Ascending aorta (tissue), 2 donors: ENCODE measurements at regions not wholly inside any gene's neighbourhood (a gene's known extent, or its start where the extent isn't known, plus 50 kb on each side); places are given as distances from the start of the nearest gene placed in this dataset.

ENCODE experiments used
- DNase-seq, 2 donors: peaks; one replicate each; pipeline ENCODE4 v3.0.0-alpha.2; 2019; ENCODE audit warnings: low spot score in 2 of 2
- H3K27ac ChIP-seq, 2 donors: fragments of 200-600 bp; sonication (generic); one replicate each; pipeline ENCODE4 v1.5.1; 2016 to 2017; ENCODE audit warnings: mild to moderate bottlenecking in 1 of 2
- H3K27me3 ChIP-seq: fragments of 200-600 bp; sonication (generic); one replicate; pipeline ENCODE4 v1.5.1; 2017
- H3K36me3 ChIP-seq, 2 donors: fragments of 200-600 bp; sonication (generic); one replicate each; pipeline ENCODE4 v1.5.1; 2016
- H3K4me1 ChIP-seq, 2 donors: fragments of 200-600 bp; sonication (generic); one replicate each; pipeline ENCODE4 v1.5.1; 2016 to 2017; ENCODE audit warnings: mild to moderate bottlenecking in 1 of 2
- H3K4me3 ChIP-seq, 2 donors: fragments of 200-600 bp; sonication (generic); one replicate each; pipeline ENCODE4 v1.5.1; 2016 to 2017; ENCODE audit warnings: mild to moderate bottlenecking in 1 of 2
- H3K9me3 ChIP-seq, 2 donors: fragments of 200-600 bp; sonication (generic); one replicate each; pipeline ENCODE4 v1.5.1; 2016
- intact Hi-C: fragments of 100-400 bp; cut with DNase I; formaldehyde crosslinking; loops from one replicate; pipeline ENCODE4 v1.15.1; 2023
- TF ChIP-seq, protein P1 (sequence below), 3 experiments: fragments of 200-600 bp in 2 of 3; fragments of 450-650 bp in 1 of 3; sonication (generic) in 2 of 3; IDR thresholded peaks; one replicate each; pipeline ENCODE4 v1.5.1; 2016 to 2019; ENCODE audit warnings: antibody characterized with exemption in 3 of 3, mild to moderate bottlenecking in 1 of 3, moderate library complexity in 1 of 3

DNA sequence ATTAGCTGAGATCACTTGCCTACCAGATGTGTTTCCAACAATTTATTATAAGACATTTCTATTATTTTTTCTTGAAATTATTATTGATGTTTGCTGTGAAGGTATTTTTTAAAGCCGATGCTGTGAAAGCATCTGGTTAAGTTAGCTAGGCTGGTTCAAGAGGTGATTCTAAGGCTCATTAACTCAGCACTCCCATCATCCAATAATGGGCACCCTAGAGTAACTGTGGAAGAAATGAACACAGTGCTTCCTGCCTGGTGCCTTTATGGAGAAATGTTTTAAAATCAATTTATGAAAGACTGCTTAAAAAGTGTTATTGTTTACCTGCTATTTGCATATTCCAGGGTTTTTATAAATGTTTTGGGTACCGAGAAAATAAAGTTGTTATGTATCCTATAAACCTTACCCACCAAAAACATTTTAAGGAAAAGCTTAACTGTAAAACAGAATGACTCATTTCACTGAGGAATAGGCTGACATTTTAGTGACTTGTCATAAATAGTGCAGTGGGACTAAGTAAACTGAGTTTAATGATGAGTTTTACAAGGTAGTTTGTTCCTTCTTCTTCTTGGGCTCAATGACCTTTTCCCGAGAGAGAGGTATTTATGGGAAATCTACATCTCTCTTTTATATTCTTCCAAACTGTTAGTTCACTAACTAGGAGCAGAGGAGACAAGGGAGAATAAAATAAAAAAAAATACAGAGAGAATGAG lies 310.0 kb upstream of the AADAT start:
- intact Hi-C loops = no loop called here
- no peak for DNase-seq
- Histone ChIP-seq H3K27ac (no peak overlapping the region), H3K36me3 (no peaks in the 10 kb centered on the region), H3K4me1 (no peaks in the 10 kb centered on the region), H3K4me3 (no peak overlapping the region), H3K27me3 (no peaks in the 10 kb centered on the region), H3K9me3 (no peaks in the 10 kb centered on the region)
- TF ChIP-seq, protein P1, sequence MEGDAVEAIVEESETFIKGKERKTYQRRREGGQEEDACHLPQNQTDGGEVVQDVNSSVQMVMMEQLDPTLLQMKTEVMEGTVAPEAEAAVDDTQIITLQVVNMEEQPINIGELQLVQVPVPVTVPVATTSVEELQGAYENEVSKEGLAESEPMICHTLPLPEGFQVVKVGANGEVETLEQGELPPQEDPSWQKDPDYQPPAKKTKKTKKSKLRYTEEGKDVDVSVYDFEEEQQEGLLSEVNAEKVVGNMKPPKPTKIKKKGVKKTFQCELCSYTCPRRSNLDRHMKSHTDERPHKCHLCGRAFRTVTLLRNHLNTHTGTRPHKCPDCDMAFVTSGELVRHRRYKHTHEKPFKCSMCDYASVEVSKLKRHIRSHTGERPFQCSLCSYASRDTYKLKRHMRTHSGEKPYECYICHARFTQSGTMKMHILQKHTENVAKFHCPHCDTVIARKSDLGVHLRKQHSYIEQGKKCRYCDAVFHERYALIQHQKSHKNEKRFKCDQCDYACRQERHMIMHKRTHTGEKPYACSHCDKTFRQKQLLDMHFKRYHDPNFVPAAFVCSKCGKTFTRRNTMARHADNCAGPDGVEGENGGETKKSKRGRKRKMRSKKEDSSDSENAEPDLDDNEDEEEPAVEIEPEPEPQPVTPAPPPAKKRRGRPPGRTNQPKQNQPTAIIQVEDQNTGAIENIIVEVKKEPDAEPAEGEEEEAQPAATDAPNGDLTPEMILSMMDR (IDR thresholded peaks at IDR 0.05) = no peak

DNA sequence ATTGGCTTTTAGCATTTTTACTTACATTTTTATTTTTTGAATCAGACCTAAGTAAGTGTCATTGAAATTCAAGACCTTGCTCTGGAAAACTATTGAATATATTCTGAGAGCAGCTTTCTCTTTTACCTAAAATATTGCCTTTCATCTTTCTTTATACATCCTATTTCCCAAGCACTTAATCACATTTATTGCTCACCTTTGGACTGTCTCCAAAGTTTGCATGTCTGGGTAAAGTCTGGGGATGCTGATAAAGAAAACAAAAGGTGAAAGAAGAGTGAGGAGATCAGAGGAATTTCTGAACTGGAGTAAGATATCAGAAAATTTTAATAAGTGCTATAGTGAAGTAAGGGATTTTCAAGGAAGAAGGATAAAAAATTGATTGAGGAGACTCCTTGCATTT lies 308.5 kb upstream of the AADAT start:
- intact Hi-C loops = no loop called here
- H3K36me3 ChIP-seq = no peaks in the 10 kb centered on the region
- no peak for DNase-seq
- H3K4me3 ChIP-seq = no peak overlapping the region
- TF ChIP-seq, protein P1 (IDR thresholded peaks at IDR 0.05) = no peak
- no peak overlapping the region for H3K27ac ChIP-seq
- H3K9me3 ChIP-seq = no peaks in the 10 kb centered on the region
- no peaks in the 10 kb centered on the region for H3K4me1 ChIP-seq
- no peaks in the 10 kb centered on the region for H3K27me3 ChIP-seq

DNA sequence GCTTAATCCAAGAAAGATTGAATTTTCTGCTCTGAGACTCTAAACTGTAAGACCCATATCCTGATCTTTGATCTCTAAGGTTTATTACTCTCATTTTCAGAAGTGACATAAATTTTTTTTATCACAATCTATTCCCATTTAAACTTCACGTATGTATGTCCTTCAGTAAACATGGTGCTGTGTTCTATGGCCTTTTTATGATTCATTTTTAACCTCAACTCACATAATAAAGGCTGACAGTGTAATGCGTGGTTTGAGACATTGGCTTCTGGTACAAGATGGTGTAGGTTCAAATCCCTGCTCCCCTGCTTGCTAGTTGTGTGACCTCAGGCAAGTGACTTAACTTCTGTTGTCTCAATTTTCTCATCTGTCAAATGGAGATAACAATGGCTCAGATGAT lies 306.0 kb upstream of the AADAT start:
- intact Hi-C loops = no loop called here
- TF ChIP-seq, protein P1 (IDR thresholded peaks at IDR 0.05) = no peak
- no peaks in the 10 kb centered on the region for H3K36me3 ChIP-seq
- no peaks in the 10 kb centered on the region for H3K27me3 ChIP-seq
- H3K27ac ChIP-seq = no peak overlapping the region
- H3K4me1 ChIP-seq = no peaks in the 10 kb centered on the region
- H3K4me3 ChIP-seq = no peak overlapping the region
- no peak for DNase-seq
- no peaks in the 10 kb centered on the region for H3K9me3 ChIP-seq

DNA sequence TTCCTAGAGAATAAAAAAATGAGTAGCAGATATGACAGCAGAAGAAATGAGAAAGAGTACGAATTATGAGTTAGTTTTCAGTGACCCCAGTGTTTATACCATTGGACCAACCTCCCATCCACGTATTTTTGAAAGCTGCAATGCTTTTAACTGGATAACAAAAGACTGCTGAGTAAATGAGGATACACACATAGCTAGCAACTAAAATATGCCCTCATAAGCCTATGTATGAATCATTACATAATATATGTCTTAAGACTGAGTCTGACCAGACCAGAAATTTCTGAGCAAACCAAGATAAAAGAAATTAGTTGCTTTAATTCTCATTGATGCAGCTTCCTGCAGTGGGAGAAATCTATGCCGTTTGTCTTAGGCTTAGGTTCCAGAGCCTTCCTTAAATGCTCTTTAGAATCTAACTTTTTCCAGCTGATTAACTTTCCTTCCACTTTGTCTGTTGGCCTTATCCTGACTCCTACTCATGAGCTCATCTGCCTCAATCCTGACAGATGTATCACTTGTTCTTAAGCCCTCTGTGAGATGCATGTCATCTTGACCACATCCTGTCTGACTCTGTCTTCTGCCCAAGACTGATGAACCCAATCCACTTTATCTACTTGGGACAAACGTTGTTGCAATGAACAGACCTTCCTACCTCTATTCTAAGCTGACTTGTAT lies 301.4 kb upstream of the AADAT start:
- intact Hi-C loops = no loop called here
- no peak overlapping the region for H3K4me3 ChIP-seq
- TF ChIP-seq, protein P1 (IDR thresholded peaks at IDR 0.05) = no peak
- no peak overlapping the region for H3K27ac ChIP-seq
- H3K27me3 ChIP-seq = no peaks in the 10 kb centered on the region
- H3K36me3 ChIP-seq = no peaks in the 10 kb centered on the region
- no peaks in the 10 kb centered on the region for H3K9me3 ChIP-seq
- no peaks in the 10 kb centered on the region for H3K4me1 ChIP-seq
- no peak for DNase-seq

DNA sequence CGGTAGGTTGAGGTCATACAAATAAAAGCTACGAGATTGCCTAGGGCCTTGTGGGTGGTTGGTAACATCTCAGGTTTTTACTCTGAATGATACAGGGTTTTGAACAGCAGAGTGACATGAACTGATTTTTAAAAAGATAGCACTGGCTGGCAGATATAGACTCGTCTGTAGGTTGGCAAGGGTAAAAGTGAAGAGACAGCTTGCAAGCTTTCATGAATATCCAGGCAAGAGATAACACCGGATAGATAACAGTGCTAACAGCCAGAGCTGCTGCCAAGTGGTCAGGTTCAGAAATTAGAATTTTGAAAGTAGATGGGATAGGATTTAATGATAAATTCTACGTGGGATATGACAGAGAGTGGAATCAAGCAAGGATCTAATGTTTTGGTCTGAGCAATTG lies 299.7 kb upstream of the AADAT start:
- no peak overlapping the region for H3K27ac ChIP-seq
- H3K27me3 ChIP-seq = no peaks in the 10 kb centered on the region
- H3K4me3 ChIP-seq = no peak overlapping the region
- H3K4me1 ChIP-seq = no peaks in the 10 kb centered on the region
- DNase-seq = no peak
- TF ChIP-seq, protein P1 (IDR thresholded peaks at IDR 0.05) = no peak
- H3K9me3 ChIP-seq = no peaks in the 10 kb centered on the region
- no peaks in the 10 kb centered on the region for H3K36me3 ChIP-seq
- intact Hi-C loops = no loop called here
